GM21529 (cell line): ENCODE measurements at regions not wholly inside any gene's neighbourhood (a gene's known extent, or its start where the extent isn't known, plus 50 kb on each side); places are given as distances from the start of the nearest gene placed in this dataset.
"Not testable (repeated sequence)": the region's sequence is repeated elsewhere in the genome, so short reads cannot be mapped to it uniquely, and the experiment has no call there.

ENCODE experiments used
- ATAC-seq: cut with Tn5 transposase; IDR thresholded peaks from one replicate; pipeline ENCODE4 v1.9.1; 2021; ENCODE audit not compliant: unreplicated experiment

- ATAC-seq: peak; percentile 67
Observed at GRCh38 chr7:101740981-101741725, 76.3 kb upstream of the CUX1 start.

GRCh38 chr7:101743241-101743994, 74.0 kb upstream of the CUX1 start:
- ATAC-seq: no peak

GRCh38 chr7:101743995-101744360, 73.4 kb upstream of the CUX1 start:
- ATAC-seq: no peak

GRCh38 chr7:101744588-101744987, 72.8 kb upstream of the CUX1 start:
- ATAC-seq: no peak

GRCh38 chr7:101746314-101746713, 71.1 kb upstream of the CUX1 start:
- ATAC-seq: no peak

- ATAC-seq: no peak
Observed at GRCh38 chr7:101747053-101747878, 70.2 kb upstream of the CUX1 start.

GRCh38 chr7:101747879-101748345, 69.5 kb upstream of the CUX1 start:
- ATAC-seq: no peak

GRCh38 chr7:101749891-101750290, 67.5 kb upstream of the CUX1 start:
- no peak for ATAC-seq

GRCh38 chr7:101753316-101753715, 64.1 kb upstream of the CUX1 start:
- ATAC-seq: no peak

- no peak for ATAC-seq
Observed at GRCh38 chr7:101754424-101755159, 62.8 kb upstream of the CUX1 start.

GRCh38 chr7:101757879-101758278, 59.5 kb upstream of the CUX1 start:
- ATAC-seq: no peak

- not testable (repeated sequence) for ATAC-seq
Observed at GRCh38 chr7:101758519-101758918, 58.9 kb upstream of the CUX1 start.

- no peak for ATAC-seq
Observed at GRCh38 chr7:101764221-101764620, 53.2 kb upstream of the CUX1 start.

- ATAC-seq: no peak
Observed at GRCh38 chr7:101767544-101767943, 49.9 kb upstream of the CUX1 start.
